GM21528 (cell line): ENCODE measurements at regions not wholly inside any gene's neighbourhood (a gene's known extent, or its start where the extent isn't known, plus 50 kb on each side); places are given as distances from the start of the nearest gene placed in this dataset.
"Not testable (repeated sequence)": the region's sequence is repeated elsewhere in the genome, so short reads cannot be mapped to it uniquely, and the experiment has no call there.

Experiments
- ATAC-seq: cut with Tn5 transposase; IDR thresholded peaks from one replicate; pipeline ENCODE4 v1.9.1; 2021; ENCODE audit warnings: mild to moderate bottlenecking, moderate library complexity; ENCODE audit not compliant: unreplicated experiment, low FRiP score

- no peak for ATAC-seq
These were observed 128.9 kb upstream of the VWC2 start for GRCh38 chr7:49644396-49645166.

GRCh38 chr7:49645296-49645695 lies 128.1 kb upstream of the VWC2 start:
- ATAC-seq: no peak

GRCh38 chr7:49660170-49660783 lies 113.2 kb upstream of the VWC2 start:
- no peak for ATAC-seq

DNA sequence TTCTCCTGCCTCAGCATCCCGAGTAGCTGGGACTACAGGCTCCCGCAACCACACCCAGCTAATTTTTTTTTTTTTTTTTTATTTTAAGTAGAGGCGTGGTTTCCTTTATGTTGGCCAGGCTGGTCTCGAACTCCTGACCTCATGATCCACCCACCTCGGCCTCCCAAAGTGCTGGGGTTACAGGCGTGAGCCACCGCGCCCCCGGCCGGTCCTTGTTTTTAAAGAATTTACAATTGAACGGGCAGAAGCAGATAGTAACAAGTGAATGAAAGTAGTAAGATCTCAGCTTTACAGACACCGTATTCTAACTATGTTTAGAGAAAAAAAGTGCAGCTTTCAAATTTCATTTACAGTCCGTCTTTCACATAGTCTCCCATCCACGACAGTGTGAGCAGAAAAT lies 112.5 kb upstream of the VWC2 start:
- ATAC-seq: no peak

DNA sequence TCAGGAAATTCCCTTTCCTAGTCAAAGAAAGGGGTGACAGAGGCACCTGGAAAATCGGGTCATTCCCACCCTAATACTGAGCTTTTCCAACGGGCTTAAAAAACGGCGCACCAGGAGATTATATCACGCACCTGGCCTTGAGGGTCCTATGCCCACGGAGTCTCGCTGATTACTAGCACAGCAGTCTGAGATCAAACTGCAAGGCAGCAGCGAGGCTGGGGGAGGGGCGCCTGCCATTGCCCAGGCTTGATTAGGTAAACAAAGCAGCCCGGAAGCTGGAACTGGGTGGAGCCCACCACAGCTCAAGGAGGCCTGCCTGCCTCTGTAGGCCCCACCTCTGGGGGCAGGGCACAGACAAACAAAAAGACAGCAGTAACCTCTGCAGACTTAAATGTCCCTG lies 107.5 kb upstream of the VWC2 start:
- ATAC-seq: not testable (repeated sequence)

DNA sequence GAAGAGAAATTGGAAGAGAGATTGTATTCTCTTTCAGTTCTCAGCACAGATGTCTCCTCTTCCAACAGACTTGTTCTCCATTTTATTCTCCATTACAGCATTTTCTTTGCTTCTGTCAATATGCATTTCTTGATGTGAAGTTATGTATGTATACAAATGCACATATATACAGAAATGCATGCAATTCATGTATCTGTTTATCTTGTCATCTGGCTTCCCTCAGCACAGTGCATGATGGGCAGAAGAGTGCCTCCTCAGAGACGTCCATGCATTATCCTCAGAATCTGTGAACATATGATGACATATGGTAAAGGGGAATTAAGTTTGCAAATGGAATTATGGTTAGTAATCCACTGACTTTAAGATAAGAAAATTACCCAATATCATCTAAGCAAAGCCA lies 106.7 kb upstream of the VWC2 start:
- ATAC-seq: no peak

GRCh38 chr7:49669285-49669684 lies 104.2 kb upstream of the VWC2 start:
- ATAC-seq: no peak

DNA sequence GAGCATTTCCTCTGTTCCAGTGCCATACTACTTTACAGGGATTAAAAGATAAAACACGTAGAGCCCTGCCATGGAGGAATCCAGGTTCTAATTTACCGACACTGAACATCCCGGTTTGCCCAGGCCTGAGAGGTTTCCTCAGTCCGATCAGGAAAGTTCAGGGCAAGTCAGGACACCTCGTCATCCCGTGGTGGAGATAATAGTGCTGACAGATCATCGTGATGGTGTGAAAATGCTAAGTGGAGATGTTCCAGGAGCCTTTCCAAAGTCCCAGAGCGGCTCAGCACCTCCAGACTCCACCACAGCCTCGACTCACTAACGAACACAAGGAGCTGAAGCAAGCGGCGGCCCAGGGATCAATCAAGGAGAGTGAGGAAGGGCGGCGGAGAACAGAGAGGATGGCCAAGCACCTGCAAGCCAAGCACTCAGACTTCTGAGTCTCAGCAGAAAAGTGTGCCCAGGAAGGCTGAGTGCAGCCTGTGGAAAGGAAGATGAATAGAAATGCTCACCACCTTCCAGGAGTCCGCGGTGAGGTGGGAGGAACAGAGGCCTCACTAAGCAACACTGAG lies 103.7 kb upstream of the VWC2 start:
- ATAC-seq: no peak

DNA sequence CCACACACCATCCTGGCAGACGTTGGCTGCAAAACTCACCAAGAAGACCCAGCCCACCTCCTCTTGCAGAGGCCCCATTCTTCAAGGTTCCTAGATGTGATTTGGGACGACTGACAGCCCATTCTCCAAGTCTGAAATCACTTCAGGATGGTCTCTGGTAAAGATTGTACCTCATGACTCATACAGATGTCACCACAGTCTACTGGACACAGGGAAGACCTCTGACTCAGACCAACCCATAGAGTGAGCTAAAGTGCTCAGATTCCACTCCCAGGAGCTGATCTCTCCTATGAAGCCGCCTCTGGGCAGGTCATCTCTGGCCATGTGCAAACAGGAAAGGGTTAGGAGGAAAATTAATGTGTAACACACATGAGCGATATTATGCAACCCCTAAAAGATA lies 102.4 kb upstream of the VWC2 start:
- no peak for ATAC-seq

GRCh38 chr7:49692516-49692915 lies 80.9 kb upstream of the VWC2 start:
- ATAC-seq: no peak

DNA sequence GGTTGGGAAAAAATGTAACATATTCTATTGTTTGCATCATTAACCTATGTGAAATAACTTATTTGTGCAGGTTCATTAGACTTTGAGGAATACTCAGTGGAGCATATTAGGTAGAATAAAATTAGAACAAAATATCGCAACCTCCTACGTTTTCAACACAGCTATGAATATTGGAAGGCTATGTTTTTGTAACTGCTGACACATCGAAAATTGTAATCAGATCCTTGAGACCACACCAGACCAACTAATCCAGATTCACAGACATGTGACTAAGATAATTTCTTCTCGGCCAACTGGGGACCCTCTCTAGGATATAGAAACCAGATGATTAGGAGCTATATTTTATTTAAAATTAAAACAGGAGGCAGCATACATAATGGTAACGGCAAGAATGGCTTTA lies 77.5 kb upstream of the VWC2 start:
- no peak for ATAC-seq

DNA sequence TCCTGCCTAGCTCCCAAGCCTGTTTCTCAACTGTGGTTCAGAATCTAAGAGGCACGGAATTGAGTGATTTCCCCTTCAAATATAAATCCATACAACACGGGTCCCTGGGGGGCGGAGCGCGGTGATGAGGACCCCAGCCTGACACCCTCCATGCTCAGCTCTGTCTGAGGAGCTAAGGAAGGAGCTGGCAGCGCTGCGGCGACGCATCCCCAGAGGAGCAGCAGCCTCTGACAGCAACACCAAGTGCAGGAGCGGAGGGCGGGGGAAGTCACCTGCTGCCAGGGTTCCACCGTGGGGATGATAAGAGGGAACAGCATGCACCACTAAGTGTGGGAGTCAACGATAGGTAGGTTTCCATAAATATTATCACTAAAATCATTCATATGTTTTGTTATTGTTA lies 72.6 kb upstream of the VWC2 start:
- ATAC-seq: no peak

GRCh38 chr7:49702099-49702498 lies 71.3 kb upstream of the VWC2 start:
- no peak for ATAC-seq

DNA sequence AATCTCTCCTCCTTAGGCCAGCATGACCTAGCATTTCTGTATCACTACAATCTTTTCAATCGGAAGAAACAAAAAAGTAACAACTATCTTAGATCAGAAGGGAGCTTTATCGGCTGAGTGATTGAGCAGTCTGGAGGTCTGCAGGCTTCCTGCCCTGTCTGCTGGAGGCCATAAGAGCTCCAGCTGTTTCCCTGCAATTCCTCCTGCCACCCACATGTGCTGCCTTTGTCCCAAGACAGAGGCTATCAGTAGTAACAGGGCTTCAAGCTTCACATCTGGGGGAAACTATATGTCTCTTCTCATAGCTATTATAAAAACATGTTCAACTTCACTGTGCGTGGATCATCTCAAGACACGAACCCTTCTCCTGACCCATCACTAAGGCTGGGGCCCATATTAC lies 70.1 kb upstream of the VWC2 start:
- no peak for ATAC-seq

DNA sequence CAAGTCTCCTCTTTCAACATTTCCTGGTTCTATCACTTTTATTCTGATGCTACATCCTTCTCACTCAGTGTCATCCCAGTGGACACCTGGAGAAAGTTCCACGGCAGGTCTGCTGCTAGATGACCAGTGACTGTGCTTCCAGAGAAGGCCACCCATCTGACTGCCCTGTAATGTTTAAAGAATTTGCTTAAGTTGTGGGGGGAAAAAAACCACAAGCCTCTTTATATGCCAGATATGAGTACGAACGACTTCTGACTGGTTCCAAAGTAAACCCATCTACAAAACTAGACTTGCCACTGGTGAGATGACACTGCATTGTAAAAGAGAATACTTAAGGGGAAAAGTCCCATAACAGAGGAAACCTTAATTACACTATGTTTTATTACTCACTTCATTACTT lies 69.6 kb upstream of the VWC2 start:
- no peak for ATAC-seq

DNA sequence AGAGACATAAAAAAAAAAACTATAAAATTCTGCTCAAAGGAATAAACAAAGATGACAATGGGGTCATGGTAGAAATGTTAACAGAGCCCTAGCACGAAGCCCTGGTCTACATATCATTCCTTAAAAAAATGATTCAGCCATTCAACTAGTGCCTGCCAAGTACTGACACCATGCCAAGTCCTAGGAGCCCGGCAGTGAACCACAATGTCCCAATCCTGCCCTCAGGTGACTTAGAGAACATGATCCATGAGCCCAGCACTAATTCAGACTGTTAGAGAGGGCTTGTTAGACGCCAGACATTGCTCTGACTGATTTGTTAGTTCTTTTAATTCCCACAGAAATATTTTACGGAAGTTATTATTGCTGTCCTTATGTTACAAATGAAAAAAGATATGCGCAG lies 67.3 kb upstream of the VWC2 start:
- ATAC-seq: no peak

GRCh38 chr7:49707891-49708290 lies 65.5 kb upstream of the VWC2 start:
- ATAC-seq: no peak

DNA sequence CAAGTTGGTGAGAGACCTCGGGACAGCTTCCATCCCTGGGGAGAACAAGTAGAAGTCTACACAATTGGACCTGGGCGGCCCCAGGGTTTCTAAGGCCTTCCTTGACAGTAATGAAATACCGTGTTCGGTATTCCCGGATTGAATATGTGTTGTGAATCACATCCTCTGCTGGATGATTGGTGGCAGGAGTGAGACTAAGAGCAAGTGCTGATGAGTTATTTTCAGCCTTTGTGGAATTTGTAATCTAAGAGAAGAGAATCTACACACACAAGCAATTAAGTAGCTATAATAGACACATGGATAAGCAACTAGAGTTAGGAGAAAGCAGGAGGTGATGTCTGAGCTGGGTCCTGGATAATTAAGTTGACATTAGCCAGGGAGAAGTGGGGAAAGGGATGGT lies 64.8 kb upstream of the VWC2 start:
- ATAC-seq: no peak

- not testable (repeated sequence) for ATAC-seq
These were observed 62.2 kb upstream of the VWC2 start for GRCh38 chr7:49711072-49711723.

GRCh38 chr7:49714182-49714581 lies 59.3 kb upstream of the VWC2 start:
- ATAC-seq: no peak

DNA sequence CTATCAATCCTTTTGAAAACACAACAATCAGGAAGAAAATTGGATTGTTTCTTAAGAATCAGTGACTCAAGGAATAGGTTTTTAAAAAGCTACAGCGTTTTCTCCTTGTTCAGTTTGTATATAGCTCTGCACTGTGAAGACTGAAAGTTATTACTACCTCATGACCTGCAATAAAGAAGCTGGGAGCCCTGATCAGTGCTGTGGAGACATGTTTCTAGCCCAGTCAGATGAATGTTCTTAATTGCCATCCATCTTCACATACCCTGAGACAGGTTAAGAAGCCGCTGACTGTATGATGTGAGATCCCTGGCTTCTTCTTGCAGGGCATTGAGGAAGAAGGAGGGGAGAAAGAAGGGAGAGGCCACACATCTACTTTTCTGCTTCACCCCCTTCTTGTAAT lies 58.0 kb upstream of the VWC2 start:
- no peak for ATAC-seq

- no peak for ATAC-seq
These were observed 55.9 kb upstream of the VWC2 start for GRCh38 chr7:49717547-49717946.
